H9 (cell line): ENCODE measurements at regions not wholly inside any gene's neighbourhood (a gene's known extent, or its start where the extent isn't known, plus 50 kb on each side); places are given as distances from the start of the nearest gene placed in this dataset.

Source experiments
- DNase-seq: peaks from one replicate; pipeline ENCODE4 v3.0.0-alpha.2; 2017
- H2AFZ ChIP-seq: one replicate; pipeline ENCODE4 v1.6.1; 2013; ENCODE audit warnings: mild to moderate bottlenecking, low read length, control low read depth, moderate library complexity
- H2AK5ac ChIP-seq: 2 replicates; pipeline ENCODE4 v1.6.1; 2013; ENCODE audit warnings: low read length, control low read depth, mixed read lengths; ENCODE audit not compliant: insufficient read length
- H2BK120ac ChIP-seq: one replicate; pipeline ENCODE4 v1.6.1; 2013; ENCODE audit warnings: low read depth, mild to moderate bottlenecking, low read length, control low read depth, inconsistent platforms; ENCODE audit not compliant: poor library complexity, severe bottlenecking
- H2BK12ac ChIP-seq: 2 replicates; pipeline ENCODE4 v1.6.1; 2013; ENCODE audit warnings: low read length, control low read depth, mixed read lengths, low read depth; ENCODE audit not compliant: insufficient read length
- H2BK15ac ChIP-seq: 2 replicates; pipeline ENCODE4 v1.6.1; 2013; ENCODE audit warnings: low read depth, low read length, control low read depth
- H2BK20ac ChIP-seq: one replicate; pipeline ENCODE4 v1.6.1; 2013; ENCODE audit warnings: low read depth, mild to moderate bottlenecking, low read length, control low read depth, inconsistent platforms; ENCODE audit not compliant: poor library complexity, severe bottlenecking
- H2BK5ac ChIP-seq: 2 replicates; pipeline ENCODE4 v1.6.1; 2013; ENCODE audit warnings: low read length, control low read depth, mixed read lengths; ENCODE audit not compliant: insufficient read length
- H3K14ac ChIP-seq: 2 replicates; pipeline ENCODE4 v1.6.1; 2013; ENCODE audit warnings: low read length, control low read depth; ENCODE audit not compliant: insufficient read depth
- H3K18ac ChIP-seq: 2 replicates; pipeline ENCODE4 v1.6.1; 2013; ENCODE audit warnings: low read depth, mild to moderate bottlenecking, mixed read lengths, low read length, control low read depth; ENCODE audit not compliant: insufficient read length
- H3K23ac ChIP-seq: 2 replicates; pipeline ENCODE4 v1.6.1; 2013; ENCODE audit warnings: low read length, control low read depth, mixed read lengths, low read depth; ENCODE audit not compliant: insufficient read length
- H3K23me2 ChIP-seq: 2 replicates; pipeline ENCODE4 v1.6.1; 2013; ENCODE audit warnings: low read depth, mild to moderate bottlenecking, mixed read lengths, low read length, control low read depth; ENCODE audit not compliant: insufficient read length, poor library complexity, severe bottlenecking
- H3K27ac ChIP-seq: 2 replicates; pipeline ENCODE4 v1.5.1; 2013; ENCODE audit warnings: low read length, control low read depth, mixed read lengths, low read depth; ENCODE audit not compliant: insufficient read length
- H3K27me3 ChIP-seq: 2 replicates; pipeline ENCODE4 v1.6.1; 2013; ENCODE audit warnings: low read length, control low read depth, inconsistent platforms; ENCODE audit not compliant: insufficient read depth
- H3K4ac ChIP-seq: 2 replicates; pipeline ENCODE4 v1.6.1; 2013; ENCODE audit warnings: low read depth, mild to moderate bottlenecking, control low read depth, inconsistent platforms, low read length, moderate library complexity
- H3K4me1 ChIP-seq: 2 replicates; pipeline ENCODE4 v1.6.1; 2013; ENCODE audit warnings: low read length, control low read depth, inconsistent platforms; ENCODE audit not compliant: insufficient read depth
- H3K4me2 ChIP-seq: 2 replicates; pipeline ENCODE4 v1.6.1; 2013; ENCODE audit warnings: low read length, control low read depth, mixed read lengths; ENCODE audit not compliant: insufficient read length, insufficient read depth
- H3K56ac ChIP-seq: 2 replicates; pipeline ENCODE4 v1.6.1; 2013; ENCODE audit warnings: low read depth, mild to moderate bottlenecking, mixed read lengths, low read length, control low read depth; ENCODE audit not compliant: insufficient read length
- H3K79me1 ChIP-seq: 2 replicates; pipeline ENCODE4 v1.6.1; 2013; ENCODE audit warnings: low read depth, mild to moderate bottlenecking, moderate library complexity, low read length, control low read depth, inconsistent platforms; ENCODE audit not compliant: insufficient read depth, poor library complexity, severe bottlenecking
- H3K79me2 ChIP-seq: 2 replicates; pipeline ENCODE4 v1.6.1; 2013; ENCODE audit warnings: low read length, control low read depth, inconsistent platforms; ENCODE audit not compliant: insufficient read depth
- H3K9ac ChIP-seq: 2 replicates; pipeline ENCODE4 v1.6.1; 2013; ENCODE audit warnings: low read length, control low read depth, mixed read lengths; ENCODE audit not compliant: insufficient read length; ENCODE audit errors: extremely low read depth
- H3K9me3 ChIP-seq: one replicate; pipeline ENCODE4 v1.6.1; 2013; ENCODE audit warnings: low read depth, low read length, inconsistent platforms; ENCODE audit not compliant: control insufficient read depth
- H3T11ph ChIP-seq: one replicate; pipeline ENCODE4 v1.6.1; 2013; ENCODE audit warnings: mild to moderate bottlenecking, low read length, control low read depth, inconsistent platforms
- H4K20me1 ChIP-seq: one replicate; pipeline ENCODE4 v1.6.1; 2013; ENCODE audit not compliant: control insufficient read depth, insufficient read length, insufficient read depth
- H4K5ac ChIP-seq: 2 replicates; pipeline ENCODE4 v1.6.1; 2013; ENCODE audit warnings: low read depth, mild to moderate bottlenecking, mixed read lengths, low read length, control low read depth; ENCODE audit not compliant: insufficient read length
- H4K8ac ChIP-seq: replicated peaks from 2 replicates; pipeline ENCODE4 v1.6.1; 2013; ENCODE audit warnings: low read length, control low read depth, mixed read lengths, low read depth; ENCODE audit not compliant: insufficient read length
- H4K91ac ChIP-seq: 2 replicates; pipeline ENCODE4 v1.6.1; 2013; ENCODE audit warnings: low read depth, mild to moderate bottlenecking, moderate library complexity, mixed read lengths, low read length, control low read depth; ENCODE audit not compliant: insufficient read length
- H3K27ac Mint-ChIP-seq, 3 experiments: 2 replicates in 2 of 3; 3 replicates in 1 of 3; pipeline ENCODE4 v1.8.0; 2020 to 2021; ENCODE audit warnings: mixed read lengths in 3 of 3, mild to moderate bottlenecking in 1 of 3, moderate library complexity in 1 of 3
- H3K27me3 Mint-ChIP-seq: 2 replicates; pipeline ENCODE4 v1.8.0; 2021; ENCODE audit warnings: low read depth, mild to moderate bottlenecking, moderate library complexity, mixed read lengths
- H3K36me3 Mint-ChIP-seq, 3 experiments: 2 replicates in 2 of 3; 3 replicates in 1 of 3; pipeline ENCODE4 v1.8.0; 2020 to 2021; ENCODE audit warnings: low read depth in 3 of 3, mixed read lengths in 3 of 3; ENCODE audit not compliant: insufficient read depth in 1 of 3
- H3K4me1 Mint-ChIP-seq, 2 experiments: 2 replicates each; pipeline ENCODE4 v1.8.0; 2020; ENCODE audit warnings: mixed read lengths in 2 of 2
- H3K4me3 Mint-ChIP-seq, 2 experiments: 2 replicates in 1 of 2; 3 replicates in 1 of 2; pipeline ENCODE4 v1.8.0; 2020 to 2021; ENCODE audit warnings: mild to moderate bottlenecking in 2 of 2, mixed read lengths in 2 of 2, moderate library complexity in 1 of 2
- H3K9me3 Mint-ChIP-seq, 2 experiments: 2 replicates in 1 of 2; 3 replicates in 1 of 2; pipeline ENCODE4 v1.8.0; 2020; ENCODE audit warnings: mild to moderate bottlenecking in 2 of 2, mixed read lengths in 2 of 2, moderate library complexity in 1 of 2
- CTCF ChIP-seq: fragments of 200-600 bp; sonication (generic); conservative IDR thresholded peaks from 3 replicates; pipeline ENCODE4 v1.8.0; 2021; ENCODE audit warnings: antibody characterized with exemption, mild to moderate bottlenecking
- WGBS: extraction: QIAGEN DNeasy Blood & Tissue Kit; methylation state at CpG from one replicate; pipeline ENCODE4 v1.1.7; 2013; ENCODE audit warnings: missing lambda C conversion rate, low lambda C conversion rate, mixed read lengths; ENCODE audit not compliant: insufficient read length; ENCODE audit errors: extremely low coverage; 5-methylcytosine and 5-hydroxymethylcytosine counted together

GRCh38 chr6:102417368-102417998 lies 1024.0 kb downstream of the GRIK2 start:
- Histone ChIP-seq H3T11ph (no peak overlapping the region), H2BK120ac (no peak overlapping the region), H4K20me1 (no peaks in the 10 kb centered on the region), H3K9ac (no peak overlapping the region), H2BK5ac (no peak overlapping the region), H3K27me3 (no peaks in the 10 kb centered on the region), H3K4me1 (no peaks in the 10 kb centered on the region), H2BK12ac (no peak overlapping the region), H3K14ac (no peak overlapping the region), H3K4ac (no peak overlapping the region), H4K8ac (no peak overlapping the region), H3K27ac (no peak overlapping the region), H2BK20ac (no peak overlapping the region), H3K56ac (no peak overlapping the region), H3K4me2 (no peak overlapping the region), H4K91ac (no peak overlapping the region), H3K23ac (no peak overlapping the region), H2AFZ (no peak overlapping the region), H4K5ac (no peak overlapping the region), H3K79me1 (no peaks in the 10 kb centered on the region), H3K79me2 (no peaks in the 10 kb centered on the region), H3K23me2 (no peaks in the 10 kb centered on the region), H3K18ac (no peak overlapping the region), H3K9me3 (no peaks in the 10 kb centered on the region), H2BK15ac (no peak overlapping the region), H2AK5ac (no peak overlapping the region)
- H3K27me3 Mint-ChIP-seq: no peaks in the 10 kb centered on the region
- WGBS: no CpG with 5 or more reads among the region's 4 CpGs
- H3K27ac Mint-ChIP-seq: no peak overlapping the region
- H3K4me3 Mint-ChIP-seq: no peak overlapping the region
- H3K9me3 Mint-ChIP-seq: peaks cover 0 to 4% of the 10 kb centered on the region in 2 experiments; a peak in 1 of 5 replicates
- TF ChIP-seq CTCF: no peak
- H3K36me3 Mint-ChIP-seq: no peaks in the 10 kb centered on the region
- no peak for DNase-seq
- H3K4me1 Mint-ChIP-seq: no peaks in the 10 kb centered on the region
